H9 (cell line): ENCODE measurements at regions not wholly inside any gene's neighbourhood (a gene's known extent, or its start where the extent isn't known, plus 50 kb on each side); places are given as distances from the start of the nearest gene placed in this dataset.

ENCODE experiments used
- DNase-seq: peaks from one replicate; pipeline ENCODE4 v3.0.0-alpha.2; 2017
- H2AFZ ChIP-seq: one replicate; pipeline ENCODE4 v1.6.1; 2013; ENCODE audit warnings: mild to moderate bottlenecking, low read length, control low read depth, moderate library complexity
- H2AK5ac ChIP-seq: 2 replicates; pipeline ENCODE4 v1.6.1; 2013; ENCODE audit warnings: low read length, control low read depth, mixed read lengths; ENCODE audit not compliant: insufficient read length
- H2BK120ac ChIP-seq: one replicate; pipeline ENCODE4 v1.6.1; 2013; ENCODE audit warnings: low read depth, mild to moderate bottlenecking, low read length, control low read depth, inconsistent platforms; ENCODE audit not compliant: poor library complexity, severe bottlenecking
- H2BK12ac ChIP-seq: 2 replicates; pipeline ENCODE4 v1.6.1; 2013; ENCODE audit warnings: low read length, control low read depth, mixed read lengths, low read depth; ENCODE audit not compliant: insufficient read length
- H2BK15ac ChIP-seq: 2 replicates; pipeline ENCODE4 v1.6.1; 2013; ENCODE audit warnings: low read depth, low read length, control low read depth
- H2BK20ac ChIP-seq: one replicate; pipeline ENCODE4 v1.6.1; 2013; ENCODE audit warnings: low read depth, mild to moderate bottlenecking, low read length, control low read depth, inconsistent platforms; ENCODE audit not compliant: poor library complexity, severe bottlenecking
- H2BK5ac ChIP-seq: 2 replicates; pipeline ENCODE4 v1.6.1; 2013; ENCODE audit warnings: low read length, control low read depth, mixed read lengths; ENCODE audit not compliant: insufficient read length
- H3K14ac ChIP-seq: 2 replicates; pipeline ENCODE4 v1.6.1; 2013; ENCODE audit warnings: low read length, control low read depth; ENCODE audit not compliant: insufficient read depth
- H3K18ac ChIP-seq: 2 replicates; pipeline ENCODE4 v1.6.1; 2013; ENCODE audit warnings: low read depth, mild to moderate bottlenecking, mixed read lengths, low read length, control low read depth; ENCODE audit not compliant: insufficient read length
- H3K23ac ChIP-seq: 2 replicates; pipeline ENCODE4 v1.6.1; 2013; ENCODE audit warnings: low read length, control low read depth, mixed read lengths, low read depth; ENCODE audit not compliant: insufficient read length
- H3K23me2 ChIP-seq: 2 replicates; pipeline ENCODE4 v1.6.1; 2013; ENCODE audit warnings: low read depth, mild to moderate bottlenecking, mixed read lengths, low read length, control low read depth; ENCODE audit not compliant: insufficient read length, poor library complexity, severe bottlenecking
- H3K27ac ChIP-seq: 2 replicates; pipeline ENCODE4 v1.5.1; 2013; ENCODE audit warnings: low read length, control low read depth, mixed read lengths, low read depth; ENCODE audit not compliant: insufficient read length
- H3K27me3 ChIP-seq: 2 replicates; pipeline ENCODE4 v1.6.1; 2013; ENCODE audit warnings: low read length, control low read depth, inconsistent platforms; ENCODE audit not compliant: insufficient read depth
- H3K4ac ChIP-seq: 2 replicates; pipeline ENCODE4 v1.6.1; 2013; ENCODE audit warnings: low read depth, mild to moderate bottlenecking, control low read depth, inconsistent platforms, low read length, moderate library complexity
- H3K4me1 ChIP-seq: 2 replicates; pipeline ENCODE4 v1.6.1; 2013; ENCODE audit warnings: low read length, control low read depth, inconsistent platforms; ENCODE audit not compliant: insufficient read depth
- H3K4me2 ChIP-seq: 2 replicates; pipeline ENCODE4 v1.6.1; 2013; ENCODE audit warnings: low read length, control low read depth, mixed read lengths; ENCODE audit not compliant: insufficient read length, insufficient read depth
- H3K56ac ChIP-seq: 2 replicates; pipeline ENCODE4 v1.6.1; 2013; ENCODE audit warnings: low read depth, mild to moderate bottlenecking, mixed read lengths, low read length, control low read depth; ENCODE audit not compliant: insufficient read length
- H3K79me1 ChIP-seq: 2 replicates; pipeline ENCODE4 v1.6.1; 2013; ENCODE audit warnings: low read depth, mild to moderate bottlenecking, moderate library complexity, low read length, control low read depth, inconsistent platforms; ENCODE audit not compliant: insufficient read depth, poor library complexity, severe bottlenecking
- H3K79me2 ChIP-seq: 2 replicates; pipeline ENCODE4 v1.6.1; 2013; ENCODE audit warnings: low read length, control low read depth, inconsistent platforms; ENCODE audit not compliant: insufficient read depth
- H3K9ac ChIP-seq: 2 replicates; pipeline ENCODE4 v1.6.1; 2013; ENCODE audit warnings: low read length, control low read depth, mixed read lengths; ENCODE audit not compliant: insufficient read length; ENCODE audit errors: extremely low read depth
- H3K9me3 ChIP-seq: one replicate; pipeline ENCODE4 v1.6.1; 2013; ENCODE audit warnings: low read depth, low read length, inconsistent platforms; ENCODE audit not compliant: control insufficient read depth
- H3T11ph ChIP-seq: one replicate; pipeline ENCODE4 v1.6.1; 2013; ENCODE audit warnings: mild to moderate bottlenecking, low read length, control low read depth, inconsistent platforms
- H4K20me1 ChIP-seq: one replicate; pipeline ENCODE4 v1.6.1; 2013; ENCODE audit not compliant: control insufficient read depth, insufficient read length, insufficient read depth
- H4K5ac ChIP-seq: 2 replicates; pipeline ENCODE4 v1.6.1; 2013; ENCODE audit warnings: low read depth, mild to moderate bottlenecking, mixed read lengths, low read length, control low read depth; ENCODE audit not compliant: insufficient read length
- H4K8ac ChIP-seq: replicated peaks from 2 replicates; pipeline ENCODE4 v1.6.1; 2013; ENCODE audit warnings: low read length, control low read depth, mixed read lengths, low read depth; ENCODE audit not compliant: insufficient read length
- H4K91ac ChIP-seq: 2 replicates; pipeline ENCODE4 v1.6.1; 2013; ENCODE audit warnings: low read depth, mild to moderate bottlenecking, moderate library complexity, mixed read lengths, low read length, control low read depth; ENCODE audit not compliant: insufficient read length
- H3K27ac Mint-ChIP-seq, 3 experiments: 2 replicates in 2 of 3; 3 replicates in 1 of 3; pipeline ENCODE4 v1.8.0; 2020 to 2021; ENCODE audit warnings: mixed read lengths in 3 of 3, mild to moderate bottlenecking in 1 of 3, moderate library complexity in 1 of 3
- H3K27me3 Mint-ChIP-seq: 2 replicates; pipeline ENCODE4 v1.8.0; 2021; ENCODE audit warnings: low read depth, mild to moderate bottlenecking, moderate library complexity, mixed read lengths
- H3K36me3 Mint-ChIP-seq, 3 experiments: 2 replicates in 2 of 3; 3 replicates in 1 of 3; pipeline ENCODE4 v1.8.0; 2020 to 2021; ENCODE audit warnings: low read depth in 3 of 3, mixed read lengths in 3 of 3; ENCODE audit not compliant: insufficient read depth in 1 of 3
- H3K4me1 Mint-ChIP-seq, 2 experiments: 2 replicates each; pipeline ENCODE4 v1.8.0; 2020; ENCODE audit warnings: mixed read lengths in 2 of 2
- H3K4me3 Mint-ChIP-seq, 2 experiments: 2 replicates in 1 of 2; 3 replicates in 1 of 2; pipeline ENCODE4 v1.8.0; 2020 to 2021; ENCODE audit warnings: mild to moderate bottlenecking in 2 of 2, mixed read lengths in 2 of 2, moderate library complexity in 1 of 2
- H3K9me3 Mint-ChIP-seq, 2 experiments: 2 replicates in 1 of 2; 3 replicates in 1 of 2; pipeline ENCODE4 v1.8.0; 2020; ENCODE audit warnings: mild to moderate bottlenecking in 2 of 2, mixed read lengths in 2 of 2, moderate library complexity in 1 of 2
- CTCF ChIP-seq: fragments of 200-600 bp; sonication (generic); conservative IDR thresholded peaks from 3 replicates; pipeline ENCODE4 v1.8.0; 2021; ENCODE audit warnings: antibody characterized with exemption, mild to moderate bottlenecking
- WGBS: extraction: QIAGEN DNeasy Blood & Tissue Kit; methylation state at CpG from one replicate; pipeline ENCODE4 v1.1.7; 2013; ENCODE audit warnings: missing lambda C conversion rate, low lambda C conversion rate, mixed read lengths; ENCODE audit not compliant: insufficient read length; ENCODE audit errors: extremely low coverage; 5-methylcytosine and 5-hydroxymethylcytosine counted together

- H3K23me2 ChIP-seq = no peaks in the 10 kb centered on the region
- Mint-ChIP-seq H3K4me1 (peaks cover 14 to 19% of the 10 kb centered on the region in 2 experiments), H3K27me3 (no peaks in the 10 kb centered on the region), H3K36me3 (no peaks in the 10 kb centered on the region), H3K27ac (peak overlapping the region in 2 of 3 experiments; percentile 3 to 19; a peak in 2 of 7 replicates), H3K9me3 (peaks cover 0 to 2% of the 10 kb centered on the region in 2 experiments; a peak in 1 of 5 replicates), H3K4me3 (no peak overlapping the region)
- no peaks in the 10 kb centered on the region for H3K9me3 ChIP-seq
- H4K20me1 ChIP-seq = no peaks in the 10 kb centered on the region
- no peaks in the 10 kb centered on the region for H3K79me1 ChIP-seq
- H2BK12ac ChIP-seq = no peak overlapping the region
- no peak overlapping the region for H4K91ac ChIP-seq
- no peak overlapping the region for H2BK20ac ChIP-seq
- no peak overlapping the region for H3K4ac ChIP-seq
- H2BK5ac ChIP-seq = no peak overlapping the region
- no peaks in the 10 kb centered on the region for H3K79me2 ChIP-seq
- H3K4me1 ChIP-seq = peaks cover 3% of the 10 kb centered on the region
- no peak overlapping the region for H3K56ac ChIP-seq
- WGBS = no CpG with 5 or more reads among the region's 1 CpG
- H4K8ac ChIP-seq = no peak overlapping the region
- H2BK15ac ChIP-seq = no peak overlapping the region
- H4K5ac ChIP-seq = no peak overlapping the region
- no peak overlapping the region for H3K18ac ChIP-seq
- H3K27me3 ChIP-seq = no peaks in the 10 kb centered on the region
- H2AFZ ChIP-seq = no peak overlapping the region
- no peak for DNase-seq
- H3K4me2 ChIP-seq = no peak overlapping the region
- H3K23ac ChIP-seq = no peak overlapping the region
- H3K14ac ChIP-seq = no peak overlapping the region
- H2AK5ac ChIP-seq = no peak overlapping the region
- TF ChIP-seq CTCF = no peak
- H3K9ac ChIP-seq = no peak overlapping the region
- no peak overlapping the region for H2BK120ac ChIP-seq
- no peak overlapping the region for H3K27ac ChIP-seq
- H3T11ph ChIP-seq = no peak overlapping the region
Observed at GRCh38 chr3:102183623-102184022, 251.2 kb upstream of the ZPLD1 start.
